HFFc6 (cell line): ENCODE measurements at regions not wholly inside any gene's neighbourhood (a gene's known extent, or its start where the extent isn't known, plus 50 kb on each side); places are given as distances from the start of the nearest gene placed in this dataset.

Experiments used
- DNase-seq: peaks from one replicate; pipeline ENCODE4 v3.0.0-alpha.2; 2018
- H3K27ac Mint-ChIP-seq: 2 replicates; pipeline ENCODE4 v1.8.0; 2020; ENCODE audit warnings: mild to moderate bottlenecking, mixed read lengths
- H3K27me3 Mint-ChIP-seq: 2 replicates; pipeline ENCODE4 v1.8.0; 2021; ENCODE audit warnings: mild to moderate bottlenecking, moderate library complexity, mixed read lengths; ENCODE audit not compliant: insufficient read depth
- H3K36me3 Mint-ChIP-seq: 2 replicates; pipeline ENCODE4 v1.8.0; 2021; ENCODE audit warnings: low read depth, mixed read lengths
- H3K4me1 Mint-ChIP-seq: 2 replicates; pipeline ENCODE4 v1.8.0; 2020; ENCODE audit warnings: low read depth, mixed read lengths
- H3K4me3 Mint-ChIP-seq: 2 replicates; pipeline ENCODE4 v1.8.0; 2020; ENCODE audit warnings: mild to moderate bottlenecking, moderate library complexity, mixed read lengths
- H3K9me3 Mint-ChIP-seq: 2 replicates; pipeline ENCODE4 v1.8.0; 2020; ENCODE audit warnings: mild to moderate bottlenecking, mixed read lengths
- TF ChIP-seq, protein P1 (sequence below): fragments of 200-600 bp; sonication (generic); IDR thresholded peaks from 2 replicates; pipeline ENCODE4 v1.5.0; 2021; ENCODE audit warnings: antibody characterized with exemption, mild to moderate bottlenecking

DNA sequence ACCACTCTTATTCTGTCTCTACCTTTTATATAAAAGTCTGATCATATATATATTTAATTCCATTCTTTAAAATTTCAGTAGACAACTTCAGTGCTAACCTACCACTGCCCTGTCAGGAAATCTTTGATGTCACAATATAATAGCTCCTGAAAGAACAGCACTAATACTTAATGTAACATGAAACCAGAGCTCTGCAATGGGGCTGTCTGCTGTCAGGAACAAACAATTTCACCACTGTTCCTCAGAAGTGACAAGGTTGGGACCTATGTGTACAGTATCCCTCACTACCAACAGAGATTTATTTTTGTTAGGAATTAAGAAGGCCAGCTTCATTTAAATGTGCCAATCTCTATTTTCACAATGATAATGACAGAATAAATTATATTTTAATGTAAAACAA lies 165.5 kb upstream of the C11orf58 start:
- Mint-ChIP-seq H3K4me3 (no peak overlapping the region), H3K27me3 (no peaks in the 10 kb centered on the region), H3K36me3 (no peaks in the 10 kb centered on the region), H3K27ac (no peak overlapping the region), H3K9me3 (peaks cover 8% of the 10 kb centered on the region; the same call in 1 of the 2 replicates), H3K4me1 (no peaks in the 10 kb centered on the region)
- TF ChIP-seq, protein P1, sequence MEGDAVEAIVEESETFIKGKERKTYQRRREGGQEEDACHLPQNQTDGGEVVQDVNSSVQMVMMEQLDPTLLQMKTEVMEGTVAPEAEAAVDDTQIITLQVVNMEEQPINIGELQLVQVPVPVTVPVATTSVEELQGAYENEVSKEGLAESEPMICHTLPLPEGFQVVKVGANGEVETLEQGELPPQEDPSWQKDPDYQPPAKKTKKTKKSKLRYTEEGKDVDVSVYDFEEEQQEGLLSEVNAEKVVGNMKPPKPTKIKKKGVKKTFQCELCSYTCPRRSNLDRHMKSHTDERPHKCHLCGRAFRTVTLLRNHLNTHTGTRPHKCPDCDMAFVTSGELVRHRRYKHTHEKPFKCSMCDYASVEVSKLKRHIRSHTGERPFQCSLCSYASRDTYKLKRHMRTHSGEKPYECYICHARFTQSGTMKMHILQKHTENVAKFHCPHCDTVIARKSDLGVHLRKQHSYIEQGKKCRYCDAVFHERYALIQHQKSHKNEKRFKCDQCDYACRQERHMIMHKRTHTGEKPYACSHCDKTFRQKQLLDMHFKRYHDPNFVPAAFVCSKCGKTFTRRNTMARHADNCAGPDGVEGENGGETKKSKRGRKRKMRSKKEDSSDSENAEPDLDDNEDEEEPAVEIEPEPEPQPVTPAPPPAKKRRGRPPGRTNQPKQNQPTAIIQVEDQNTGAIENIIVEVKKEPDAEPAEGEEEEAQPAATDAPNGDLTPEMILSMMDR = no peak
- DNase-seq = no peak

DNA sequence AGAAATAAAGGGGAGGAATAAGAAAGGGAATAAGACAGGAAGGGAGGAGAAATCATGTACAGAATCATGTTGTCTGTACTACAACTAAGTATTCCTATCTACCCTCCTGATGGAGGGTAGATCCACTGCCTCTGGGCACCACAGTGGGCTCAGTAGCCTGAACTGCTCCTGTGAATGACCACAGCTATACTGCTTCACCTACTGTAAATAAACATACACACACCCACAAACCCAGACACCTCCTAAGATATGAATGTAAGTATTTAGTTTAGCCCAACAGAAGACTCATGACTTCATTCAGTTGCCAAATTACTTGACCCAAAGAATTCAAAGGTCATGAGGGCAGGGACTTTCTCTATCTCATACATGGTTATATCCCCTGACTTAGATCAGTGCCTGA lies 177.3 kb upstream of the C11orf58 start:
- no peak for DNase-seq
- no peaks in the 10 kb centered on the region for H3K36me3 Mint-ChIP-seq
- no peaks in the 10 kb centered on the region for H3K4me1 Mint-ChIP-seq

GRCh38 chr11:16558494-16558893 lies 180.0 kb upstream of the C11orf58 start:
- Mint-ChIP-seq H3K27me3 (no peaks in the 10 kb centered on the region), H3K36me3 (no peaks in the 10 kb centered on the region), H3K27ac (no peak overlapping the region)

More for the DNA sequence above, 177.3 kb upstream of the C11orf58 start:
- Mint-ChIP-seq H3K4me3 (no peak overlapping the region), H3K27ac (no peak overlapping the region), H3K27me3 (no peaks in the 10 kb centered on the region), H3K9me3 (peaks cover 20% of the 10 kb centered on the region)
- TF ChIP-seq, protein P1 = no peak

GRCh38 chr11:16555956-16556355 lies 182.5 kb upstream of the C11orf58 start:
- no peaks in the 10 kb centered on the region for H3K4me1 Mint-ChIP-seq
- H3K36me3 Mint-ChIP-seq = no peaks in the 10 kb centered on the region
- no peaks in the 10 kb centered on the region for H3K27me3 Mint-ChIP-seq
- H3K4me3 Mint-ChIP-seq = peak overlapping the region; percentile 33; the same call in 1 of the 2 replicates
- H3K9me3 Mint-ChIP-seq = peaks cover 5% of the 10 kb centered on the region; the same call in 1 of the 2 replicates
- H3K27ac Mint-ChIP-seq = no peak overlapping the region
- no peak for DNase-seq
- TF ChIP-seq, protein P1 = no peak

More at GRCh38 chr11:16558494-16558893, 180.0 kb upstream of the C11orf58 start:
- DNase-seq = no peak
- Mint-ChIP-seq H3K9me3 (peaks cover 12% of the 10 kb centered on the region), H3K4me1 (no peaks in the 10 kb centered on the region), H3K4me3 (no peak overlapping the region)
- TF ChIP-seq, protein P1 = no peak

DNA sequence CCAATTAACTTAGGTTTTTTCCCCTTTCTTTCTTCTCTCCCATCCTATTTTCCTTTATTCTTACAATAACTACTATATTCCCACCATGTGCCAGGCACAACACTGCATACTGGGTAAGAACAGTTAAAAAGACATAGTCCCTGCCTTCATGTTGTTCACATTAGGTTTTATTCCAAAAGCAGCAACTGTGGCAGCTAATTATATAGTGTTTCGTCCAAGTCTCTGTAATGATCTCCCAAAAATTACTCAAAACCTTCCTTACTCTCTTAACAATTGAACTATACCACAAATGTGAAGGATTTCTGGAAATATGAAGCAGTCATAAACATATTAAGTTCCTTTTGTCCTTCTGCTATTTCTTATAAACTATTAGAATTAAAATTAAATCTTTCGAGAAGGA lies 184.1 kb upstream of the C11orf58 start:
- Mint-ChIP-seq H3K36me3 (no peaks in the 10 kb centered on the region), H3K27ac (no peak overlapping the region), H3K4me3 (no peak overlapping the region), H3K4me1 (no peaks in the 10 kb centered on the region), H3K27me3 (no peaks in the 10 kb centered on the region), H3K9me3 (peaks cover 7% of the 10 kb centered on the region)
- no peak for DNase-seq
- TF ChIP-seq, protein P1 = no peak

DNA sequence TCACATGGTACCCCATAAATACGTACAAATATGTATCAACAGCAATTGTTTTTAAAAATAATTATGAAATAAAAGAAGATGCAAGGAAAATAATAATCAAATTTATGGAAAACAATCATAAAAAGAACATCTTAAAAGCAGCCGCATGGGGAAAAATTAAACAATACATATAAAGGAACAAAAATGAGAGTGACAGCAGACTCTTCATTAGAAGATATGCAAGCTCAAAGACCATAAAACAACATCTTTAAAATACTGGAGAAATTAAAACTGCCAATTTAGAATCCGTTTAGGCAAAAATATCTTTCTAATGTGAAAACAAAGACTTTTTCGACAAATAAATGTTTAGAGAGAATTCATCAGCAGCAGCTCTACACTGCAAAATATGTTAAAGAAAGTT lies 190.6 kb upstream of the C11orf58 start:
- Mint-ChIP-seq H3K27ac (no peak overlapping the region), H3K9me3 (peaks cover 29% of the 10 kb centered on the region)
- TF ChIP-seq, protein P1 = no peak

More for the DNA sequence above, 190.6 kb upstream of the C11orf58 start:
- H3K36me3 Mint-ChIP-seq = peaks cover 5% of the 10 kb centered on the region; the same call in 1 of the 2 replicates
- H3K4me1 Mint-ChIP-seq = no peaks in the 10 kb centered on the region
- no peak overlapping the region for H3K4me3 Mint-ChIP-seq
- DNase-seq = no peak
- H3K27me3 Mint-ChIP-seq = no peaks in the 10 kb centered on the region
